ENCODE measurements at regions not wholly inside any gene's neighbourhood (a gene's known extent, or its start where the extent isn't known, plus 50 kb on each side); places are given as distances from the start of the nearest gene placed in this dataset.

- TF ChIP-seq MEF2A (IDR thresholded peaks at IDR 0.05; ENCODE audit: borderline replicate concordance, low read depth) (no peak), IRF3 (IDR thresholded peaks at IDR 0.05; ENCODE audit: low read depth, low read length) (no peak), MXI1 (IDR thresholded peaks at IDR 0.05; ENCODE audit: low read depth, low read length) (no peak), RAD21 (IDR thresholded peaks at IDR 0.05; ENCODE audit: low read length) (no peak), GABPA (IDR thresholded peaks at IDR 0.05; ENCODE audit: low read depth) (no peak)
- TF ChIP-seq, protein P1, sequence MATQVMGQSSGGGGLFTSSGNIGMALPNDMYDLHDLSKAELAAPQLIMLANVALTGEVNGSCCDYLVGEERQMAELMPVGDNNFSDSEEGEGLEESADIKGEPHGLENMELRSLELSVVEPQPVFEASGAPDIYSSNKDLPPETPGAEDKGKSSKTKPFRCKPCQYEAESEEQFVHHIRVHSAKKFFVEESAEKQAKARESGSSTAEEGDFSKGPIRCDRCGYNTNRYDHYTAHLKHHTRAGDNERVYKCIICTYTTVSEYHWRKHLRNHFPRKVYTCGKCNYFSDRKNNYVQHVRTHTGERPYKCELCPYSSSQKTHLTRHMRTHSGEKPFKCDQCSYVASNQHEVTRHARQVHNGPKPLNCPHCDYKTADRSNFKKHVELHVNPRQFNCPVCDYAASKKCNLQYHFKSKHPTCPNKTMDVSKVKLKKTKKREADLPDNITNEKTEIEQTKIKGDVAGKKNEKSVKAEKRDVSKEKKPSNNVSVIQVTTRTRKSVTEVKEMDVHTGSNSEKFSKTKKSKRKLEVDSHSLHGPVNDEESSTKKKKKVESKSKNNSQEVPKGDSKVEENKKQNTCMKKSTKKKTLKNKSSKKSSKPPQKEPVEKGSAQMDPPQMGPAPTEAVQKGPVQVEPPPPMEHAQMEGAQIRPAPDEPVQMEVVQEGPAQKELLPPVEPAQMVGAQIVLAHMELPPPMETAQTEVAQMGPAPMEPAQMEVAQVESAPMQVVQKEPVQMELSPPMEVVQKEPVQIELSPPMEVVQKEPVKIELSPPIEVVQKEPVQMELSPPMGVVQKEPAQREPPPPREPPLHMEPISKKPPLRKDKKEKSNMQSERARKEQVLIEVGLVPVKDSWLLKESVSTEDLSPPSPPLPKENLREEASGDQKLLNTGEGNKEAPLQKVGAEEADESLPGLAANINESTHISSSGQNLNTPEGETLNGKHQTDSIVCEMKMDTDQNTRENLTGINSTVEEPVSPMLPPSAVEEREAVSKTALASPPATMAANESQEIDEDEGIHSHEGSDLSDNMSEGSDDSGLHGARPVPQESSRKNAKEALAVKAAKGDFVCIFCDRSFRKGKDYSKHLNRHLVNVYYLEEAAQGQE (IDR thresholded peaks at IDR 0.05; ENCODE audit: low read depth, low read length), result no peak
Observed at GRCh38 chr4:10734697-10735096, 50.1 kb upstream of the CLNK start (continued).

All from SK-N-SH (cell line).